ENCODE measurements at regions not wholly inside any gene's neighbourhood (a gene's known extent, or its start where the extent isn't known, plus 50 kb on each side); places are given as distances from the start of the nearest gene placed in this dataset.

DNA sequence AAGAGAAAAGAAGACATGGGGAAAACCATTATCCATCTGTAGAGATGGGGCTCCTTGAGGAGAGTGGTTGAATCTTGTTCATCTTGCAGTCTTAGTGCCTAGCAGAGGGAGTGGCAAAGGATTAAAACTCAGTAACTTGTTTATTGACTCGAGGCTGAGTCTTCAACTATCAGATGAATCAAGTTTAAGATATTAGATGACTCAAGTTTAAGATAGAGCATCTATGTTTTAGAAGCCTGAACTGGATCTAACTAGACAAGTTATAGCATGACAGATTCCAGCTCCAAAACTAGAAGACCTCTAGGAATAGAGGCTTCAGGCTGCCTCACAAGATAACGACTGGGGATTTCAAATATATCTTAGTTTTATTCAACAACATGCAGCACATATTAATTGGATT, 2277.2 kb upstream of the WWC1 start:
- no peak overlapping the region for H3K27ac ChIP-seq (ENCODE audit: low read depth in 2 of 2, low read length in 1 of 2)
- no peaks in the 10 kb centered on the region for H3K4me1 ChIP-seq (ENCODE audit: control insufficient read depth in 2 of 2, insufficient read depth in 2 of 2, low read length in 1 of 2)
- no peaks in the 10 kb centered on the region for H3K36me3 ChIP-seq (ENCODE audit: control insufficient read depth in 2 of 2, insufficient read depth in 2 of 2, low read length in 1 of 2)
- 37 to 38% methylated on average over 2 of the region's 2 CpGs for WGBS, 2 donors
- H3K4me3 ChIP-seq (ENCODE audit: low read depth in 1 of 2, low read length in 2 of 2), result no peak overlapping the region
- H3K9me3 ChIP-seq (ENCODE audit: control insufficient read depth in 2 of 2, insufficient read depth in 1 of 2, low read depth in 1 of 2, low read length in 1 of 2), result no peaks in the 10 kb centered on the region
- H3K27me3 ChIP-seq (ENCODE audit: control insufficient read depth in 1 of 2, insufficient read depth in 2 of 2, low read length in 2 of 2), result no peaks in the 10 kb centered on the region

DNA sequence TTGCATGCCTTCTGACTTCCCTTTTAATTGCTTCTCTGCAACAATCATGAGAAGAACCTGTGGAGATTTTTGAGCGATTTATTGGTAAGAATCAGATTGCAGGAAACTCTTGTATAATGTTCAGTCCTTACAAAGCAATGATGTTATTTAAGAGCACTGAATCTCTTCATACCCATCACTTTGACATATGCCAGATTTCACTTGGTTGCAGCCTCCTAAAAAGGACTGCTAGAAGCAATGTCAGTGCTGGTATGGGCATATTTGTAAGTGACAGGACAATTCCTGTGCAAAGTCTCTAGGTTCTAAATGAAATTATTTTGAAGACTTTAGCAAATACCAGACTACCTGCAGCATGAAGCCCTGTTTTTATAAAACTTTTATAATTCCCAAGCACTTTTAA, 2272.7 kb upstream of the WWC1 start:
- H3K27me3 ChIP-seq (ENCODE audit: control insufficient read depth in 1 of 2, insufficient read depth in 2 of 2, low read length in 2 of 2), result no peaks in the 10 kb centered on the region
- H3K4me3 ChIP-seq (ENCODE audit: low read depth in 1 of 2, low read length in 2 of 2), result no peak overlapping the region
- no peak overlapping the region for H3K27ac ChIP-seq (ENCODE audit: low read depth in 2 of 2, low read length in 1 of 2)
- no peaks in the 10 kb centered on the region for H3K4me1 ChIP-seq (ENCODE audit: control insufficient read depth in 2 of 2, insufficient read depth in 2 of 2, low read length in 1 of 2)
- H3K36me3 ChIP-seq (ENCODE audit: control insufficient read depth in 2 of 2, insufficient read depth in 2 of 2, low read length in 1 of 2), result no peaks in the 10 kb centered on the region
- WGBS, 2 donors, result 66 to 74% methylated on average over 1 of the region's 1 CpG
- H3K9me3 ChIP-seq (ENCODE audit: control insufficient read depth in 2 of 2, insufficient read depth in 1 of 2, low read depth in 1 of 2, low read length in 1 of 2), result no peaks in the 10 kb centered on the region

DNA sequence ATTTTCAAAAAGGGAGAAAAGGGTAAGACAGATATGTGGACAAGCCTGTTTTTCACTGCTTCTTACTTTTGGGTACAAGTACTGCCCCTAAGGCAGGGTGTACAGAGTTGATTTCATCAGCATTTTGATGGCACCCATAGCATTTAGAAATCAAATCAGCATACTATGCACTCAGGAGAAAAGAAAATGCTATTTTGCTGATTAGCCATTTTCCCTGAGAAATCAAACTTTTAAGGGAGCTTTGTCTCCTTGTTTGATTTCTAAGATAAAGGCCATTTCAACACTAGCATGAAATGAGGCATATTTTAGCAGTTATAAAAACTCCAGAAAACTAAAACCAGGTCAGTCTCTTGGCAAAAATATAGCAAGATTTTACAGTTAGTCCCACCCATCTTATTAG, 2269.4 kb upstream of the WWC1 start:
- Histone ChIP-seq H3K27me3 (ENCODE audit: control insufficient read depth in 1 of 2, insufficient read depth in 2 of 2, low read length in 2 of 2) (no peaks in the 10 kb centered on the region), H3K27ac (ENCODE audit: low read depth in 2 of 2, low read length in 1 of 2) (no peak overlapping the region), H3K4me3 (ENCODE audit: low read depth in 1 of 2, low read length in 2 of 2) (no peak overlapping the region), H3K4me1 (ENCODE audit: control insufficient read depth in 2 of 2, insufficient read depth in 2 of 2, low read length in 1 of 2) (no peaks in the 10 kb centered on the region), H3K9me3 (ENCODE audit: control insufficient read depth in 2 of 2, insufficient read depth in 1 of 2, low read depth in 1 of 2, low read length in 1 of 2) (no peaks in the 10 kb centered on the region), H3K36me3 (ENCODE audit: control insufficient read depth in 2 of 2, insufficient read depth in 2 of 2, low read length in 1 of 2) (no peaks in the 10 kb centered on the region)

DNA sequence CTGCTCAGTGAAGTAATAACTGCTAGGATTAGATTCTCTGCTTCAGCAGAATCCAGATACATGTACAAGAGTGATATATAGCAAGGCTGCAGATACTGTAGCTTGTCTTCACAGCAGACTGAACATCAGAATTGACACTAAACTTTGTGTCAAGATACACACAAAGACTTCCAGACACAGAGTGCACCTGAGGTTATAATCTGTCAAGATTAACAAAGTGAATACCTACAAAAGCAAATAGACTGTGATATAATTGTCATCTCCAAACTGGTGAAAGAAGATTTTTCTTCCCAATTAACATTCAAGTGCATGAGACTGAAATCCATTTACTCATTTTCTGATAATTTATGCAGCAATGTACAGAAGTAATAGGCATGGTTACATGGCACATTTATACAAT, 2266.5 kb upstream of the WWC1 start:
- H3K27me3 ChIP-seq (ENCODE audit: control insufficient read depth in 1 of 2, insufficient read depth in 2 of 2, low read length in 2 of 2), result no peaks in the 10 kb centered on the region
- H3K27ac ChIP-seq (ENCODE audit: low read depth in 2 of 2, low read length in 1 of 2), result no peak overlapping the region
- H3K4me3 ChIP-seq (ENCODE audit: low read depth in 1 of 2, low read length in 2 of 2), result no peak overlapping the region
- H3K4me1 ChIP-seq (ENCODE audit: control insufficient read depth in 2 of 2, insufficient read depth in 2 of 2, low read length in 1 of 2), result no peaks in the 10 kb centered on the region
- H3K9me3 ChIP-seq (ENCODE audit: control insufficient read depth in 2 of 2, insufficient read depth in 1 of 2, low read depth in 1 of 2, low read length in 1 of 2), result no peaks in the 10 kb centered on the region
- no peaks in the 10 kb centered on the region for H3K36me3 ChIP-seq (ENCODE audit: control insufficient read depth in 2 of 2, insufficient read depth in 2 of 2, low read length in 1 of 2)

DNA sequence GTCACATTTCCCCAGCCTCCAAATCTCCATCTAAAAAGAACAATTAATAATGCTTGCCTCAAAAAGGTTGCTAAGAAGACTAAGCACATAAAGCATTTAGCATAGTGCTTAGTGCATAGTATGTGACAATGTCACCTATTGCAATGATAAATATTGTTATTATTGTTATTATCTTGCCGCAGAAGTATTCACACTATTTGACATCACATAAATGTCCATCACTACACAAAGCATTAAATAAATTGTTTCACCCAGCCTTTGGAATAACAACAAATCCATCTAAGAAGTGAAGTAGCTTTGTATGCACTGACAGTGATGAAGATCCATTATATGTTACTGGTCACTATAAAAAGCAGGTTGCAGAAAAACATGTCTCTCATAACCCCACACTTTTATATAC, 2263.9 kb upstream of the WWC1 start:
- Histone ChIP-seq H3K4me1 (ENCODE audit: control insufficient read depth in 2 of 2, insufficient read depth in 2 of 2, low read length in 1 of 2) (no peaks in the 10 kb centered on the region), H3K27me3 (ENCODE audit: control insufficient read depth in 1 of 2, insufficient read depth in 2 of 2, low read length in 2 of 2) (no peaks in the 10 kb centered on the region), H3K27ac (ENCODE audit: low read depth in 2 of 2, low read length in 1 of 2) (no peak overlapping the region), H3K4me3 (ENCODE audit: low read depth in 1 of 2, low read length in 2 of 2) (no peak overlapping the region), H3K36me3 (ENCODE audit: control insufficient read depth in 2 of 2, insufficient read depth in 2 of 2, low read length in 1 of 2) (no peaks in the 10 kb centered on the region), H3K9me3 (ENCODE audit: control insufficient read depth in 2 of 2, insufficient read depth in 1 of 2, low read depth in 1 of 2, low read length in 1 of 2) (peaks cover 0 to 3% of the 10 kb centered on the region in 2 donors)
- 89 to 94% methylated on average over 1 of the region's 1 CpG for WGBS, 2 donors

DNA sequence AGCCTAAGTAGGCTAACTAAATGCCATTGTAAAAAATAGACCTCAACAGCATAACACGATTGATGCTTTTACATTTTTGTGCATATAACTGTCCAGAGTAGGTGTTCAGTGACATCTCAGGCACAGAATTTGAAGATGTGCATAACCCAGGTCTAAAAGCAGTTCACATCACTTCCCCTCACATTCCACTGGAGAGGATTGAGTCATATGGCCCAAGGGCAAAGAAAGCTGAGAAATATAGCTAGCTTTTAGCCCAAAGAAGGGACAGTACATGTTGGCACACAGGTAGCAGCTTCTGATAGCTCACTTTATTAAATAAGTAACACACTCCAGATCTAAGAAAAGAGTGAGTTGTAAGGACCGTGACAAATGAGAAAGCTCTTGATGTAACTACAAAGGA, 2259.5 kb upstream of the WWC1 start:
- Histone ChIP-seq H3K36me3 (ENCODE audit: control insufficient read depth in 2 of 2, insufficient read depth in 2 of 2, low read length in 1 of 2) (no peaks in the 10 kb centered on the region), H3K4me1 (ENCODE audit: control insufficient read depth in 2 of 2, insufficient read depth in 2 of 2, low read length in 1 of 2) (no peaks in the 10 kb centered on the region), H3K9me3 (ENCODE audit: control insufficient read depth in 2 of 2, insufficient read depth in 1 of 2, low read depth in 1 of 2, low read length in 1 of 2) (peaks cover 0 to 3% of the 10 kb centered on the region in 2 donors), H3K27ac (ENCODE audit: low read depth in 2 of 2, low read length in 1 of 2) (no peak overlapping the region), H3K4me3 (ENCODE audit: low read depth in 1 of 2, low read length in 2 of 2) (no peak overlapping the region), H3K27me3 (ENCODE audit: control insufficient read depth in 1 of 2, insufficient read depth in 2 of 2, low read length in 2 of 2) (no peaks in the 10 kb centered on the region)
- WGBS, 2 donors, result 60 to 76% methylated on average over 2 of the region's 2 CpGs

DNA sequence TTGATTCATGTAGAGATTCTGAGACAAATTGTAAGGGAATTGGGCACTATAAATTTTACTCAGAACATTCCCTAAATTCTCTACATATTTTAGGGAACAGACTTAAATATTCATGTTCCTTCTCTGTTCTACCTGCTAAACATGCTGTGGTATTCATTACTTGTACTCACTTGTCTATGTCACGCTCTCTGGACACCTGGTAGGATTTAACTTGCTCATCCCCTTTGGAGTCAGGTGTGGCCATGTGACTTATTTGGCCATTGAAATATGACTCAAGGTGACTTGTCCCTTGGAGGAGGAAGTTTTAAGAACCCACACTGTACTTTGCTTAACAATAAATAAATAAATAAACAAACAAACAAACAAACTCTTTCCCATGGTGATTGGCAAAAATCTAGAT, 2258.8 kb upstream of the WWC1 start:
- no peaks in the 10 kb centered on the region for H3K27me3 ChIP-seq (ENCODE audit: control insufficient read depth in 1 of 2, insufficient read depth in 2 of 2, low read length in 2 of 2)
- H3K4me1 ChIP-seq (ENCODE audit: control insufficient read depth in 2 of 2, insufficient read depth in 2 of 2, low read length in 1 of 2), result no peaks in the 10 kb centered on the region
- H3K27ac ChIP-seq (ENCODE audit: low read depth in 2 of 2, low read length in 1 of 2), result no peak overlapping the region
- no peaks in the 10 kb centered on the region for H3K36me3 ChIP-seq (ENCODE audit: control insufficient read depth in 2 of 2, insufficient read depth in 2 of 2, low read length in 1 of 2)
- 54 to 64% methylated on average over 1 of the region's 1 CpG for WGBS, 2 donors
- peaks cover 0 to 3% of the 10 kb centered on the region in 2 donors for H3K9me3 ChIP-seq (ENCODE audit: control insufficient read depth in 2 of 2, insufficient read depth in 1 of 2, low read depth in 1 of 2, low read length in 1 of 2)
- no peak overlapping the region for H3K4me3 ChIP-seq (ENCODE audit: low read depth in 1 of 2, low read length in 2 of 2)

DNA sequence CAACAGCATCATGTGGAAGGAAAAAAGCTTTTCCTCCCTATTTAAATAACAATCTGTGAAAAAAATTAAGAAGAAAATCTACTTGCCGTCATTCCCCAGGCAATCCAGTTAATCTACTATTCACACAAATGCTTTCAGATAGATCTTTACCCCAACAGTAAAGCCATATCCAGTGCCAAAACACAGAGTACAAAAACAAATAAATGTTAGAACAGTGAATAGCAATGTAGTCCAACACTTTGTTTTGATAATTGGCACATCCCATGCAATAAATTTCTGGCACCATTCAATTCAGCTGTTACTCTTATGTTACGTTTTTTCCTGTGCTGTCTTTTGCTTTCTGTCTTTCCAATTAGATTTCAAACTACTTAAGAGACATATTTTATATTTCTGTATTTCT, 2245.5 kb upstream of the WWC1 start:
- no peak overlapping the region for H3K27ac ChIP-seq (ENCODE audit: low read depth in 2 of 2, low read length in 1 of 2)
- 44 to 51% methylated on average over 2 of the region's 2 CpGs for WGBS, 2 donors
- no peaks in the 10 kb centered on the region for H3K36me3 ChIP-seq (ENCODE audit: control insufficient read depth in 2 of 2, insufficient read depth in 2 of 2, low read length in 1 of 2)
- H3K9me3 ChIP-seq (ENCODE audit: control insufficient read depth in 2 of 2, insufficient read depth in 1 of 2, low read depth in 1 of 2, low read length in 1 of 2), result no peaks in the 10 kb centered on the region
- no peak overlapping the region for H3K4me3 ChIP-seq (ENCODE audit: low read depth in 1 of 2, low read length in 2 of 2)
- H3K27me3 ChIP-seq (ENCODE audit: control insufficient read depth in 1 of 2, insufficient read depth in 2 of 2, low read length in 2 of 2), result no peaks in the 10 kb centered on the region
- no peaks in the 10 kb centered on the region for H3K4me1 ChIP-seq (ENCODE audit: control insufficient read depth in 2 of 2, insufficient read depth in 2 of 2, low read length in 1 of 2)

DNA sequence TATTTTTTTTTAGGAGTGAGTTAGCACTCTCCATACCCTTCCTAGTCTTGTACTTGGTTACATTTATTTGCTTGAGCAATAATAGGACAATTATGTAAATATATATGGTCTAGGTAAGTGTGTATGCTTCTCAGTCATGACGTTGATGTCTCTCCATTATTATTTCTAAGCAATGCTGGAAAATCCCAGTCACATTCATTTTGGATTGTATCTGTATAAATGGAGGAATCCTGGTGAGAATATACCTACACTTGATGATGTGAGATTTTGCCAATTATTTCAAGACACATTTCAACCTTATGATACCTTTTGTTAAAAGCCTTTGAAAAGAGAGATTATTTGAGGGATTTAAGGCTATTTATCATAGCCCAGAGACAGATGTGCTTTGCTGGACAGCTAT, 2244.5 kb upstream of the WWC1 start:
- no peaks in the 10 kb centered on the region for H3K9me3 ChIP-seq (ENCODE audit: control insufficient read depth in 2 of 2, insufficient read depth in 1 of 2, low read depth in 1 of 2, low read length in 1 of 2)
- no peak overlapping the region for H3K4me3 ChIP-seq (ENCODE audit: low read depth in 1 of 2, low read length in 2 of 2)
- H3K27me3 ChIP-seq (ENCODE audit: control insufficient read depth in 1 of 2, insufficient read depth in 2 of 2, low read length in 2 of 2), result no peaks in the 10 kb centered on the region
- 54 to 60% methylated on average over 1 of the region's 1 CpG for WGBS, 2 donors
- no peaks in the 10 kb centered on the region for H3K4me1 ChIP-seq (ENCODE audit: control insufficient read depth in 2 of 2, insufficient read depth in 2 of 2, low read length in 1 of 2)
- no peak overlapping the region for H3K27ac ChIP-seq (ENCODE audit: low read depth in 2 of 2, low read length in 1 of 2)
- no peaks in the 10 kb centered on the region for H3K36me3 ChIP-seq (ENCODE audit: control insufficient read depth in 2 of 2, insufficient read depth in 2 of 2, low read length in 1 of 2)

DNA sequence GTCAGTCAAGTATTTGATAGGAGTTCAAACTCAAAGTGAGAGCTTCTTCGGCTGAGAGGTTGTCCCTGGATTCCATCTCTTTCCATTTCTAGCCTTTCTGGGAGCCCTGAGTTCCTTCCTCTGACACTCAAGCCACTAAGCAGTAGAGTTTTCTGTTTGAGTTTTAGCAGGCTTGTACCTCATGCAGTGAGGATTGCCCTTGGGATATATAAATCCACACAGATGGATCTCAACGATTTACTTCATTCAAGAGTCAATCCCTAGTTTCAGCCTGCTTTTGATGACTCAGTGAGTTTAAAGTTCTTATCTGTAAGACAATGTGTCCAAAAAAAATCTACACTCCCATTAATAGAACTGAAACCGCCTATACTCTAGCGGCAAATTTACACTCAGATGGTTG, 2240.9 kb upstream of the WWC1 start:
- no peaks in the 10 kb centered on the region for H3K4me1 ChIP-seq (ENCODE audit: control insufficient read depth in 2 of 2, insufficient read depth in 2 of 2, low read length in 1 of 2)
- 78 to 85% methylated on average over 4 of the region's 4 CpGs for WGBS, 2 donors
- H3K27me3 ChIP-seq (ENCODE audit: control insufficient read depth in 1 of 2, insufficient read depth in 2 of 2, low read length in 2 of 2), result no peaks in the 10 kb centered on the region
- H3K27ac ChIP-seq (ENCODE audit: low read depth in 2 of 2, low read length in 1 of 2), result no peak overlapping the region
- H3K36me3 ChIP-seq (ENCODE audit: control insufficient read depth in 2 of 2, insufficient read depth in 2 of 2, low read length in 1 of 2), result no peaks in the 10 kb centered on the region
- no peak overlapping the region for H3K4me3 ChIP-seq (ENCODE audit: low read depth in 1 of 2, low read length in 2 of 2)
- H3K9me3 ChIP-seq (ENCODE audit: control insufficient read depth in 2 of 2, insufficient read depth in 1 of 2, low read depth in 1 of 2, low read length in 1 of 2), result no peaks in the 10 kb centered on the region
